NB4 (cell line): ENCODE measurements at regions not wholly inside any gene's neighbourhood (a gene's known extent, or its start where the extent isn't known, plus 50 kb on each side); places are given as distances from the start of the nearest gene placed in this dataset.

Experiments
- POLR2A ChIP-seq: IDR thresholded peaks from 2 replicates; pipeline ENCODE4 v1.6.1; 2011; ENCODE audit warnings: mild to moderate bottlenecking; ENCODE audit not compliant: insufficient read length; ENCODE audit errors: extremely low read depth
- TF ChIP-seq, protein P1 (sequence below): IDR thresholded peaks from one replicate; pipeline ENCODE4 v1.5.1; 2012; ENCODE audit warnings: low read depth, low read length

DNA sequence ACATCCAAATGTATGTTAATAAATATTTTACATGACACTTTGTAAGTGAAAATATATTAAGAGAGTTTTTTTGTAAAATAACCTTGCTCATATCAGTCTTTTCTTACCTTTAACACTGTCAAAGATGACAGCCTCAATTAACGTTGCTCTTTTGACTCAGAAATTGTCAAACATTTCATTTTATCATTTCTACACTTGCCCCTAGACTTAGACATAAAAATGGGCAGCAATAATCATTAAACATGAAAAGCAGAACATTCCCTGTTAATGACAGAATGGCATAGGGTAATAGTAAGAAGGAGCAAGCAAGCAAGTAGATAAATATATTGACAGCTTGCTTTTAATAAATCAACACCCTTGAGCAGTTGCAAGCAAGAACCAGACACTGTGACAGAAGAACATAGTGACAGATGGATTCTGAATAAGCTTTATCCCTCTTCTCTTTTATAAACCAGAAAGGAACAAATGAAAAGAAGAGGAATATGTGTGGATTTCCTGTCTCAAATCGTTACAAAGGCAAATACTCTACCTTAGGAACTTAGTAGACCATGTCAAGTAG is 796.0 kb upstream of the CHD1 start:
- TF ChIP-seq, protein P1, sequence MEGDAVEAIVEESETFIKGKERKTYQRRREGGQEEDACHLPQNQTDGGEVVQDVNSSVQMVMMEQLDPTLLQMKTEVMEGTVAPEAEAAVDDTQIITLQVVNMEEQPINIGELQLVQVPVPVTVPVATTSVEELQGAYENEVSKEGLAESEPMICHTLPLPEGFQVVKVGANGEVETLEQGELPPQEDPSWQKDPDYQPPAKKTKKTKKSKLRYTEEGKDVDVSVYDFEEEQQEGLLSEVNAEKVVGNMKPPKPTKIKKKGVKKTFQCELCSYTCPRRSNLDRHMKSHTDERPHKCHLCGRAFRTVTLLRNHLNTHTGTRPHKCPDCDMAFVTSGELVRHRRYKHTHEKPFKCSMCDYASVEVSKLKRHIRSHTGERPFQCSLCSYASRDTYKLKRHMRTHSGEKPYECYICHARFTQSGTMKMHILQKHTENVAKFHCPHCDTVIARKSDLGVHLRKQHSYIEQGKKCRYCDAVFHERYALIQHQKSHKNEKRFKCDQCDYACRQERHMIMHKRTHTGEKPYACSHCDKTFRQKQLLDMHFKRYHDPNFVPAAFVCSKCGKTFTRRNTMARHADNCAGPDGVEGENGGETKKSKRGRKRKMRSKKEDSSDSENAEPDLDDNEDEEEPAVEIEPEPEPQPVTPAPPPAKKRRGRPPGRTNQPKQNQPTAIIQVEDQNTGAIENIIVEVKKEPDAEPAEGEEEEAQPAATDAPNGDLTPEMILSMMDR: no peak
- TF ChIP-seq POLR2A: no peak
